ACHN (cell line): ENCODE measurements at regions not wholly inside any gene's neighbourhood (a gene's known extent, or its start where the extent isn't known, plus 50 kb on each side); places are given as distances from the start of the nearest gene placed in this dataset.

Source experiments
- DNase-seq: peaks from one replicate; pipeline ENCODE4 v3.0.0-alpha.2; 2015
- in situ Hi-C: cut with HindIII; loops from 2 replicates; pipeline ENCODE4 v1.10.0; 2017; ENCODE audit warnings: low sequenced_read_pairs, low pct_ligation_motif_present, low pct_unique_long_range_greater_than_20kb

GRCh38 chr4:11801466-11802446, 373.1 kb upstream of the HS3ST1 start:
- in situ Hi-C loops, result no loop called here
- no peak for DNase-seq

GRCh38 chr4:11799196-11799595, 370.5 kb upstream of the HS3ST1 start:
- DNase-seq, result no peak
- in situ Hi-C loops, result no loop called here

GRCh38 chr4:11791797-11792196, 363.1 kb upstream of the HS3ST1 start:
- no peak for DNase-seq
- in situ Hi-C loops, result no loop called here

DNA sequence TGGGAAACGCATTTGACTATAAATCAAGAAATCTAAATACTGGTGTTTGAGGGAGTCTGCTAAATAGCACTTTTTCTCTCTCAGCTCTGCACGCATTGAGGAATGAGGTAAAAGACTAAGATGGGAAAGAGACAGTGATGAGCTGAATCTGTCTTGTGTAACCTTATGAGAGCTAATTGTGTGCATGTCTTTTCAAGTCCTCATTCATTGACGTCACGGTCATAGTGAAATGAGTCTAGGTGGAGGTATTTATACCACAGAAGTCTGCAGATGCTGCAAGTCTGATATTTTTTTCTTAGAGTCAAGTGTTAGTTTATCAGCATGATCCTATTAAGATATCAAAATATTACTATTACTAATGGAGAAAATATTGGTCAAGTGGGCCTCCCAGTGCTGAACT, 361.5 kb upstream of the HS3ST1 start:
- no peak for DNase-seq
- in situ Hi-C loops, result no loop called here

DNA sequence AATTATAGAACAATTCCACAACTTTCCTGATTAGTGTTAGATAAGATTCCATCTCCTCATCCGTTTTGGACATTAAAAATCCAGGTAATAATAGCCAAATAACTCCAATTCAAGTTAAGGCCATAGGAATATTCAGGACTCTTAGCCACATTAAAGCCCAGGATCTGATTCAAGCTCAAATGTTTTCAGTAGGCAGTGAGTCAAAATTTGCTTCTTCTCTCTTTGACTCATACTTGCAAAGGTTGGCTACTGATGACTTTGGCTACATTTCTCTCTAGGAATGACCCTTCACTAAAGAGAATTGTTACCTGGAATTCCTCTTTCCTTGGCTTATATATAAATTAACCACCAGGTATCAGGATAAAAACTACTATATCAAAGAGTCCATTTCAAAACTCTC, 354.9 kb upstream of the HS3ST1 start:
- no peak for DNase-seq
- in situ Hi-C loops, result no loop called here

DNA sequence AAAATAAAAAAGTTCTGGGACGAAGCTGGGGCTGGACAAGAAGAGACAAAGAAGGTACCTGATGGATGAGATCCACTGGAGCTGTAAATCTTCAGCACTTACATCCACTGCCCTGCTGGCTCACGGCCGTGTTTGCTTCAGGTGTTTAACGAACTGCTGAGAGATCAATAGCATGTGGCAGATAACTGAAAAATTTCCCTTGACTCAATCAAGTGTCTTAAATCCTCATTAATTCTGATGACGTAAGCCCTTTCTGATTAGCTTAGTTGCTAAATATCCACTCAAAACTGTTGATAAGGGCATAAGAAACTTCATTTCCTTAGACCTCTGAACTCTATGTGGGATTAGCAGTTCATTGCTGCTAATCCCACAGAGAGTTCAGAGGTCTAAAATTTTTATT, 354.2 kb upstream of the HS3ST1 start:
- DNase-seq, result no peak
- in situ Hi-C loops, result no loop called here

DNA sequence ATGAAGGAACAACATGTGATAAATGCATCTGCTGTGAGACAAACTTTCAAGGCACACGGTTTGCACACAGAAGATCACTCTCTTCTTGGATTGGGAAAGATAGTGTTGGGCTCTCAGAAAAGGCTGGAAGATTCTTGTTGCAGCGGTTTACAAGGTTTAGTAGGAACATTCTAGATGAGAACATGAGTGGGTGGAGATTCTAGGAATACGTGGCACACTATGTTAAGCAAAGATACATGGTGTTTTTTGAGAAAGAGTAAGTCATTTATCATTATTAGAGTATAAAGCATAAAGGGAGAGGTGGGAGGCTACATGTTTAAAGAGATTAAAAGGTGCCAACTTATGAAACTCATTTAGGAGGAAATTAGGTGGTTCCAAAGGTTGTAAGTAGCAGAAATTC, 348.8 kb upstream of the HS3ST1 start:
- DNase-seq, result no peak
- in situ Hi-C loops, result no loop called here

DNA sequence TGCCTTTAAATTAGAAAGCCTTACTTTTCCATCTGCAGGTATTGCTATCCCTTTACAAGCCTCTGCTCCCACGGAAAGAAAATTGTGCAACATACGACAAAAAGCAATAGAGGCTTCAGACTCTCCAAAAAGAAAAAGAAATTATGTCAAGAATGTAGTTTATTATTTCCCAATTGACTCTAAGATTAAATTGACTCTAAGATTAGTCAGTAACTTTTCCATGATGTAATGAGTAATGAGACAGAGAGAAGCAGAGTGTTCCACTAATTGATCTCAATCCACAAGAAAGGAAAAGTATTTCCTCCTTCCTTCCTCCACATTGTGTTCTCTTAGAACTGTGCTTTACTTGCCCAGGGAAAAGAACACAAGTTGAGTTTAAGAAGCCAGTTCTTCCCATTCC, 345.7 kb upstream of the HS3ST1 start:
- no peak for DNase-seq
- in situ Hi-C loops, result no loop called here

GRCh38 chr4:11773798-11774197, 345.1 kb upstream of the HS3ST1 start:
- DNase-seq, result no peak
- in situ Hi-C loops, result no loop called here

DNA sequence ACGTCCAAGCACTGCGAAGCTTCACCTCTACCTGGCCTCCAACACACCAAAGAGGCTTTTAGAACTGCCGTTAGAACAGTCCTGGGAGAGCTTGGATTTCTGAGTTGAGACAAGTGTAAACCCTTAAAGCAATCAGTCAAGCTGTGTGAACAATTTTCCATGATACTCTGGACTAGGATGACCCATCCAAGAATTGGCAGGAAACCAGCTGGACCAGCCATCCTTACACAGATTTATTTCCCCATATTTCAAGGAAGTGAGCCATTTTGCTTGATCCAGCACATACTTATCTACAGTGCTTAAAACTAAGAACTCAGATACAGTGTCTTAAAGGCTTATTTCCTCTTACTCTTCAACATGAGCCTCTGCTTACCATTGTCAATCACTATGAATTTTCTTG, 340.7 kb upstream of the HS3ST1 start:
- in situ Hi-C loops, result no loop called here
- no peak for DNase-seq

GRCh38 chr4:11768251-11768972, 339.7 kb upstream of the HS3ST1 start:
- in situ Hi-C loops, result no loop called here

DNA sequence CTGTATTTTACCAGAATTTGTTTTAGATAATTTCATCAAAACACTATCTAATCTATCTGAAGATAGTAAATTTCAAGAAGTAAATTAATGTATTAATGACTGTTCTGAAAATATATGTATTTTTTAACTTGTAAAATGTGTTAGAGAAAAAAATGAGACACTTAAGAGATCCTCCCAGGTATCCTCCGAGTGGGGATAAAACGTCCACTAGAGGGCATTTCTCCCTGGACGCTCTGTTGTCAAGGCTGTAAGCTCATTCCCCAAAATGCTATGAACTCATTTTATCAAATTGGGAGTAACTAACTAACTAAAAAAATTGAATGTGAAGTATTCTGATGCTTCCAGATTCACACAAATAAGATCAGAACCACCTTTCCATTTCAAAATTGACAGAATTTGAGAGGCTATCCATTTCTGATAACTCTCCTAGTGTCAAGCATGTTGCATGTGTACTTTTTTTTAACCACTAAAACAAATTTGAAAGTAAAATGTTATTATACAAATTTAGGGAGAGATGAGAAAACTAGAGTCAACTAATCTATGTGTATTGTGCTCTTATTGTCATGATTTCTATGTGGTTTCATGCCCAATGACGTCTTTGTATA, 337.3 kb upstream of the HS3ST1 start:
- peak; percentile 46 for DNase-seq
- in situ Hi-C loops, result no loop called here

More at GRCh38 chr4:11768251-11768972, 339.7 kb upstream of the HS3ST1 start:
- DNase-seq, result no peak

DNA sequence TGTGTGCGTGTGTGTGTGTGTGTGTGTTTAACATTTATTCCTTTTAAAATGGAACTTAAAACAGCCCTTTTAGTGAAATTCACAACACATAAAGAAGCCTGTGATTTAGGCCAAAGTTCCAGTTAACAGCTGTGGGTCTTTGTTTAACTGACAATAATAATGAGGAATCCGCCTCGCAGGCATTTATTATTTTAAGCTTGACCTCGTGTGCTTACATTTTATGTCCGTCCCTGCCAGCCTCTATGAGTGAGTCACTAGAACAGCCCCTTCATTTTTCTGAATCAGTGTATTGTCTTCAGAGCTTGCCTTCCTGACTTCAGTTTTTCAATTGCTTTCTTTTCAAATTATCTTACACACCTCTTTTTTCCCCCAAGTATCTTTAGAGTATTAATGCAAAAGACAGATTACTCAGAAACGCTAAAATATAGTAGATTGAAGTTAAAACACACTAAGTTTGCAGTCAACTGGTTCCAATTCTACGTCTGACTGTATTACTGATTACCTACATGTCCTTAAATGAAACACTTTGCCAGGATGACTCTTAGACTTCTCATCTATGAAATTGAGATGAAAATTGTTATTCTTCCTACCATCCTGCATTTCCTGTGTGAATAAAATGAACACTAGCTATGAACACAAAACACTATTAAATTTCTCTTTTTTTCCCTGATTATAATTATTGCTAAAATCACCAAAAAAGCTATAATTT, 319.6 kb upstream of the HS3ST1 start:
- DNase-seq, result peak; percentile 52
- in situ Hi-C loops, result no loop called here

- in situ Hi-C loops, result no loop called here
- DNase-seq, result no peak
Observed at GRCh38 chr4:11746734-11747133, 318.0 kb upstream of the HS3ST1 start.

GRCh38 chr4:11743976-11744375, 315.3 kb upstream of the HS3ST1 start:
- DNase-seq, result no peak
- in situ Hi-C loops, result no loop called here

- DNase-seq, result no peak
- in situ Hi-C loops, result no loop called here
Observed at GRCh38 chr4:11743236-11743635, 314.5 kb upstream of the HS3ST1 start.

GRCh38 chr4:11741190-11741652, 312.5 kb upstream of the HS3ST1 start:
- DNase-seq, result peak; percentile 4
- in situ Hi-C loops, result no loop called here

DNA sequence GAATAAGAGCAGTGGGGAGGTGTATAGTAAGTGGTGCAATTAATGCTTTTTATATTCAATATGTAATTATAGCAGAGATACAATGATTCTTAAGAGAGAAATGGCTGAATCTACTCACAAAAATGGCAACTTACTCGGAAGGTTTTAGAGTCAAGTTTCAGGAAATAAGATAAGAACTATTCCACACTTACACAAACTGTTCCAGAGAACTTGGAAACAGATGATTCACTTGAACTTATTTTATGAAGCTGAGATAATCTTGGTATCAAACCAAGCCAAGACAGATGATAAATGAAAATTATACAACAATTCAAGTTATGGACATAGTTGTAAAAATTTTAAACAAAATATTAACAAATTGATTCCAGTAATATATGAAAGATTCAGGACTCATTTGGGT, 311.3 kb upstream of the HS3ST1 start:
- DNase-seq, result no peak
- in situ Hi-C loops, result no loop called here

GRCh38 chr4:11736978-11737377, 308.3 kb upstream of the HS3ST1 start:
- in situ Hi-C loops, result no loop called here
- no peak for DNase-seq
